ENCODE measurements at regions not wholly inside any gene's neighbourhood (a gene's known extent, or its start where the extent isn't known, plus 50 kb on each side); places are given as distances from the start of the nearest gene placed in this dataset.
"Not testable (repeated sequence)": the region's sequence is repeated elsewhere in the genome, so short reads cannot be mapped to it uniquely, and the experiment has no call there.

DNA sequence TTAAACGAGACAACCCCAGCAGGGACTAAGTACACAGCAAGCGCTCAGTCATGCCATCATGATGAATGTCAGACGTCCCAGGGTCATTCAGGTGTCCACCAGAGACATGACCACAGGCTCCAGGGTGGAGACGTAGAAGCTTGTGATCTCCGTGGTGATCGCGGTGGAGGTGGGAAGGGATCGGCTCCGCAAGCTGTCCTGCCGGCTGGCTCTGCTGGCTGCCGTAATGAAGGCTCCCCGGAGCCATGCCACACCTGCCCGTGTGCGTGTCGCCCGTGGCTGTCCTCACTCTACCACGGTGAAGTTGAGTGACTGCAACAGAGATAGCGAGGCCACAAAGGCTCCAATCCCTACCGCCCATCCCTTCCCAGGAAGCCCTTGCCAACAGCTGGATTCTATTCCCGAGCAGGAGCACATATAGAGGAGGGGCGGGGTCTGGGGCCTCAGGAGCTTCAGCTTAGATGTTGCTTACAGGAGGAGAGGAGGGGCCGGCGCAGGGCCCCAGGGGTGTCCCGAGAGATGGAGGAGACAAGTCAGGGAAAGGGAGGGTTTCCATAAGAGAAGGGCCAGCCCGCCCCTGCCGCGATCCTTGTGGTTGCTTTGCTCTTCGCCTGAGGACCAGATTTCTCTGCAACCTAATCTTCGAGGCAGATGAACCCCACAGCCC, 332.6 kb upstream of the SFSWAP start:
- DNase-seq (ENCODE audit: low spot score) = no peak

DNA sequence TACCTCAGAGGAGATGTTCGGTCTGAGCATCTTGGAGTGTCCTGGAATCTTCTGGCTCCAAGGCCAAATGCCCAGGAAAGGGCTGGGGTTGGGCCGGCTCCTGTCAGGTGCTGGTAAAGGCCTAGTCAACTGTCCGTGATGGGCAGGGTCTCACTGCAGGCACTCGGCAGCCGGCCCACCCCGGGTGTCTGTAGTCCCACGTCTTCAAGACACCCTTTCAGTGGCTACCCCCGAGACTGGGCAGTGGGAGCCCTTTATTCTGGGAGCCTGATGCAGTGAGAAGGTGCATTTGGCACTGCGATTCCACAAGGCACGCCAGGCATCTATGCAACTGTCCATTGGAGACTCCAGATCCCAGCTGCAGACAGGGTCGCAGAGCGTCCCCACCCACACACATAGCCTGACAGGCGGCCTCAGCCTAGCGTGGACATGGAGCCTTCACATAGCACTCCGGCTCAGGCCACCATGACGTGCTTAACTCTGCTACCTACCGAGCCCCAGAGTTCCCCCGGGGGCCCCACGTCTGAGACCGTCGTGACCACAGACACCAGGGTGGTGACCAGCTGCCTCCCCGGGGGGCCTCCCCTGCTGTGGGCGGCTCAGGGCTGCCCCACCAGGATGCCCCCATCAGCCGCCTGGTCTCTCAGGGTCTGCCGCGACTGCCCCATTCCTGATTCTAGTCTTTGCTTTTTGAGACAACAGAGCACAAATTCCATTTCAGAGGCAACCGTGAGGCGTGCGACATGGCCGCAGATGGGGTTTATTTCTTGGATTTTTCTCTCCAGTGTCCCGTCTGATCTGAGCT, 331.8 kb upstream of the SFSWAP start:
- DNase-seq (ENCODE audit: low spot score) = no peak

DNA sequence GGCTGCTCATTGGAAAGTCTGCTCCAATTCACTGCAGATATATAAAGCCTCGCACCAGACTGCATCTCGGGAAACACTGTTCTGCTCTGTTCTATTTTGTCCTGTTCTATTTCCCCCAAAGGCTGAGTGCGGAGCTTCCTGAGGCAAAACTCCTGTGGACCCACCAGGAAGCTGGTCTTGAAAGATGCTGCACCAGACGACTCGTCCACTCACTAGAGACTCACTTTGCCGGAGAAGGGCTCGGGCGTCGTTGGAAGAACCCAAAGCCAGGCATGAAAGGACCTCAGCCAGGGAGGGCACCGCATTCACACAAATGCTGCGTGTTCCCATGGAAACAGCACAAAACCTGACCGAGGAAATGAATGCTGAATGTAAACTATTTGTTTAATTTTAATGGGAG, 331.2 kb upstream of the SFSWAP start:
- DNase-seq (ENCODE audit: low spot score) = no peak

DNA sequence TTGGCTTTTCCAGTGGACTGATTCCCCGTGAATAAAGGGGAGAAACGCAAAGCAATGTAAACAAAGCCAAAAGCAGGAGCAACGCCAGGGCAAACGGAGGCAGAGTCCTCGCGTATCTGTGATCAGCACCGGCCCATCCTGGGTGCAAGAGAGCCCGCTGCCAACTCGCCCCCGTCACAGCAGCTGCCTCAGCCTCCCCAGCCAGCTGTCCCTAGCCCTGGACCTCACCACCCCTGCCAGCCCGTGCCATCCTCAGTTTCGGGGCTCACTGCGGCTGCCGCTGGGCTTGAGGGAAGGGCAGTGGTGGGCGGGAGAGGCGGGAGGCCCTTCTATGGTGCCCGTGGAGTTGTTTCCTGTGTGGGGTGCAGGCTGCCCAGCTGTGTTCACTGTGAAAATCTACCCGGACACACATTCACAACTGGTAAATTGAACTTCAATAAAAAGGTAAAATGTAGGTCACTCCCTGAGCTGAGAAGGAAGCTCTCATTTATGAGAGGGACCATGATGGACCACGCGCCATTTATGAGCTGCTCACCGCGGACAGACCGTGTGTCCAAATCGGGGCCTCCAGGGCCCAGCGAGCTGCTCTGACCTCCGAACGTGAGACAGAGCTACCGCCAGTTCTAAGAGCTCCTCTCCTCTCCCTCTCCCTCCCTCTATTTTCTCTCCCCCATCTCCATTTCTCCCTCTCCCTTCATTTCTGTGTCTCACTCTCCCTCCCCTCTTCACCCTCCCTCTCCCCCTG, 330.5 kb upstream of the SFSWAP start:
- no peak for DNase-seq (ENCODE audit: low spot score)

DNA sequence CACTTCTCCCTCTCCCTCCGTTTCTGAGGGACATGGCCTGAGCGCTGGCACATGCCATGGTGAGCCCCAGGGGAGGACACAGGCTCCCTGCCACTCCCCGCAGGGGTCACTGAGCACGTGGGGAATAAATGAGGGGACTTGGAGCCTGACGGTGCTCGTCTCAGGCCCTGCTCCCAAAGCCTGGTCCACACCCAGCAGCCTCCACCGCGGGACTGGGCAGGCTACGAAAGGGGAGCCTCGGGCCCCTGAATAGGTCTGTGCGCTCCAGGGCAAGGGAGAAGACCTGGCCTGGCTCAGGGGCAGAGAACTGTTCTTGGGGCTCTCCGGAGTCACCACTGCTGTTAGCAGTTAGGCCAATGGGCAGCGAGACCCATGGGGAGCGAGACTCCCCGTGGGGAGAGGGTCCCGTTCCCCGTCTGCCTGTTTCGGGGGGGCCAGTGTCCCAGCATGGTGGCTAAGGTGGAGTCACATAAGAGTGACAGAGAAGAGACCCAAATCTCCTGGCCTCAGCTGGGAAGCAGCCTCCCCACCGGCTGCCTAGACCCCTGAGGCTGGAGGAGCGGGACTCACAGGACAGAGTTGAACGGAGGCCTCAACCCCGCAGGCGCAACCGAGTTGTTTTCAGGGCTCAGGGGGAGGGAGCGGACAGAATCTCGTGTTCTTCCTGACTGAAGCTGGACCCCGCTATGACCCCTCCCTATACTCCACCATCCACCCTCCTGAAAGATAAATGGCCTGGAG, 329.8 kb upstream of the SFSWAP start:
- no peak for DNase-seq (ENCODE audit: low spot score)

DNA sequence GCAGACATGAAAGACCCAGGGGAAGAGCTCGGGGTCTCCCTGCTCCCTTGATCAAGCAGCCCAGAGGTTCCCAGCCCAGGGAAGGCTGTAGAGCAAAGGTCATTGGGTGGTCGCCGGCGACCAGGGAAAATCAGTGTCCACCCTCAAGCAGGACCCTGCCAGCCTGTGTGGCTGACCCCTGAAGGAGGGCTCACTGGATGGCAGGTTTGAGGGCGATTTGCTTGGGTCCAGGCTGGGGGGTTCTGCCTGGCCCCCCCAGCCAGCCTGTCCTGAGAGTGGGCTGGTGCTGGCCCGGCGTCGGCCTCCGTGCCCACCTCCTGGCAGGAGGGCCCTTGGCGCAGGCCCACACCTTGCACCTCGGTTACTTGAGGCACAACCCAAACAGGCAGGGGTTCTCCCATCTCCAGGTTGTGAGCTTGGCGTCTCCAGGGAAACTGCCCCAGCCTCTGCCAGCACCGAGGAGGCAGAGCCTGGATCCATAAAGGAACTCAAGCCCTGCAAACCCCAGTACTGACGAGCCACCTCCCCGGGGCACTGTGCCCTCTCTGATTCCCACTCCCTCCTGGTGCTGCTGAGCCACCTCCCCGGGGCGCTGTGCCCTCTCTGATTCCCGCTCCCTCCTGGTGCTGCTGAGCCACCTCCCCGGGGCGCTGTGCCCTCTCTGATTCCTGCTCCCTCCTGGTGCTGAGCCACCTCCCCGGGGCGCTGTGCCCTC, 329.0 kb upstream of the SFSWAP start:
- DNase-seq (ENCODE audit: low spot score) = no peak

DNA sequence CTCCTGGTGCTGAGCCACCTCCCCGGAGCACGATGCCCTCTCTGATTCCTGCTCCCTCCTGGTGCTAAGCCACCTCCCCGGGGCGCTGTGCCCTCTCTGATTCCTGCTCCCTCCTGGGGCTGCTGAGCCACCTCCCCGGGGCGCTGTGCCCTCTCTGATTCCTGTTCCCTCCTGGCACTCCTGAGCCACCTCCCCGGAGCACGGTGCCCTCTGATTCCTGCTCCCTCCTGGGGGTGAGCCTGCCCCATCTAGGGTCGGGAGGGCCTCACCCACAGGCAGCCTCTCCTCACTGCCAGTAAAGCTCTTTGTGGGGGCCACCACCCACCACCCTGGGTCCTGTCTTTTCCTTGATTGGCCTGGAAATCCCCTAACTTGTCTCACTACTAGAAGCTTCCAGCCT, 327.6 kb upstream of the SFSWAP start:
- no peak for DNase-seq (ENCODE audit: low spot score)

DNA sequence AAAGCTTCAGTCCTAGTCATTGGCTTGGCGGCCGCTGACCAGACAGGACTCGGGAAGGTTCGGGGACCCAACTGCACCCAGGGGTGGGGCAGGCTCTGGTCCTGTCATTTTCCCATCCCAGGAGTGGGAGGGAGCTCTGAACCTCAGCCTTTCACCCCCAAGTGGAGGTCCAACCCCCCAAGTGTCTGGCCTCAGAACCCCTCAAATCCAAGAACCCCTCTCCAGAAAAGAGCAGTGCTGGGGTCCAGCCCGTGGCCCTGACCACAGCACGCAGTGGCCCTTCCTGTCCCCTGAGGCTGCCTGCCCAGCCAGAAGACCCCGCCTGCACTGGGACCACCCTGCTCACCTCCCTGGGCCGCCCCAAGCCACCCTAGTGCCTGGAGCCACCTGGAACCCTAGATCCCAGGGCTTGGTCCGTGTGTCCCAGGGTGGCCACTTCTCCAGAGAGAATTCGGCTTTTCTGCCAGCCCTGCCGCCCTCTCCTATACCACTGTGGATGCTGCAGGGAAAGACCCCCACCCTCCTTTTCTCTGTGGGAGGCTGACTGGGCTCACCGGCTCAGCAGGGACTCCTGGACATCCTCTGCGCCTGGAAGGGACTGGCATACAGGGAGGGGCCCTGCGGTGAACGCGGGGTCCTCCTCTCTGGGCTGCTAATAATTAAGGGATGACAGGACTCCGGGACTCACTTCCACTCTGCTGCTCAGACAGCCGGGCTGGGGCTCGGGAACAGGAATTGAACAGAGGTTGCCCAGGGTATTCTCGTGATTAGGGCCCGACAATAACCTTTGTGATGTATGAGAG, 326.9 kb upstream of the SFSWAP start:
- no peak for DNase-seq (ENCODE audit: low spot score)

DNA sequence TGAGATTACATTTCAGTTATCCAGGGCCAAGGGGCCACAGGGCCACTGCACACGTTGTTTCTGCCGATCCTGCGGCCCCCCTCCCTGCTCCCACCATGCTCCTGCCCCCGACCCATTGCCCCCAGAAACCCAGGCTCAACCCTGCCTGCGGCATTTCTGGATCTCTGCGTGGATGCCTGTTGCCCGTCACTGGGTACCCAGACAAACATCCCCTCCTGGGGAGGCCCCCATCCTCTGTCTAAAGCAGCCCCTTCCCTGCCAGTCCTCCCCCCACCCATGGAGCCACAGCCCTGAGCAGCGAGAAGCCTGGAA, 326.4 kb upstream of the SFSWAP start:
- DNase-seq (ENCODE audit: low spot score) = no peak

DNA sequence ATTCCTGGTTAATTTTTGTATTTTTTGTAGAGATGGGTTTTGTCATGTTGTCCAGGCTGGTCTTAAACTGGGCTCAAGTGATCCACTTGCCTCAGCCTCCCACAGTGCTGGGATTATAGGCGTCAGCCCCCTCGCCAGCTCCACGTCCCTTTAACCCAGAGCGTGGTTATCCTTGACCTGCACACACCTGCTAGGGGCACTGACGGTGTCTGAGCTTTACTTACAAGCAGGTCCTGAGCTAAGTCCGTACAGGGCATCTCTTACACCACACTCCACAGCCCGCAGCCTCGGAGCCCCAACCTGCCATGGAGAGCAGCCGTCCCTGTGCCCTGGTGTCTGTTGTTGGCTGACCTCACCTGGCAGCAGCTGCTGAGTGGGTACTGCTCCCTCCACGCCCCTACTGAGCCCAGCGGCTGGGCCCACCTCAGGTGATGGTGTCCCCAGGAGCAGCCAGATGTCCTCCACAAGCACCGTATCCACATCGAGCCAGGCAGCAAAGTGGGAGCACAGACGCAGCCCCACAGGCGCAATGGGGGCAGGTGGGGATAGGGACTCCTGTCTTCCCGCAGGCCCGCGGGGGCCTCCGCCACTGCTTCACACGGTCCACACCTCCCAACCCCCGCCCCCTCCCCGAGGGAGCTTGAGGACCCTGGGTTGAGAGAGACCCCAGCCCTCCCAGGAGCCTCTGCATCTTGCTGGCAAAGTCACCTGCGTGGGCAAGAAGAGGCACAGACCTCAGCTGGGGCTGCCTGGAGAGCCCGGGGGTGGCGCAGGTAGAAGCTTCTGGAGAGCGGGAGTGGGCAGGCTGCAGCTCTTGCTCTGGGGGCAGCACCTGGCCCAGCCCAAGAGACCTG, 325.4 kb upstream of the SFSWAP start:
- no peak for DNase-seq (ENCODE audit: low spot score)

DNA sequence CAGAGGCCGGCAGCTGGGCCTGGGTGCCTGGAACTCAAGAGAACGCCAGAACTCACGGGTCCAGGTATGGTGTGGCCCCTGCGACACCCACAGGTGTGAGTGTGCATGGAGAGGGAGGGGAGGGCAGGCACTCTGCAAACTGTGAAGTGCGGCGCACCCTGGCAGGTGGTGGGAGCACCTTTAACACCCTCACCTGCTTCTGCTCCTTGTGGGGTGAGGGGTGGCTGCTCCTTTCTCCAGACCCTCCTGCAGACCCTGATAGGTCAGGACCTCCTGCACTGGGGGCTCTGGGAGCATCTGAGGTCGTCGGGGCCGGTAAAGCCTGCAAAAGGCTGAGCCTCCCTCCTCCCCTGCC, 324.7 kb upstream of the SFSWAP start:
- DNase-seq (ENCODE audit: low spot score) = no peak

DNA sequence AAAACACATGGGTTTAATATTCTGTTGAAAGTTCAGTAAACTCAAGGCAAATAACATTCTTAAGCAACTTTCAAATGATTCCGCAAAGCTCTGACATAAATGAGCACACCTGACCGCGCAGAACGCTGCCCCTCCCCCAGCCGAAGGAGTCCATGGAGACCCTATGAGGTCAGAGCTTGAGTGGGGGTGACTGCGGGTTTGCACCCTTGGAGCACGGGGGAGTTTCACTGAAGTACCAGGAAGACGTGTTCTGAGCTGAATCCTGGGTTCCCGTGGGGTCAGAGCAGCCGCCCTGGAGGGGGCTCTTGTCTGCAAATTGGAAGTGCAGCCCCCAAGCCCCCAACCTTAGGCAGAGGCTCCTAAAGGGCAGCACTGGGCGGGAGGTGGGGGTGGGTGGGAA, 324.1 kb upstream of the SFSWAP start:
- DNase-seq (ENCODE audit: low spot score) = no peak

DNA sequence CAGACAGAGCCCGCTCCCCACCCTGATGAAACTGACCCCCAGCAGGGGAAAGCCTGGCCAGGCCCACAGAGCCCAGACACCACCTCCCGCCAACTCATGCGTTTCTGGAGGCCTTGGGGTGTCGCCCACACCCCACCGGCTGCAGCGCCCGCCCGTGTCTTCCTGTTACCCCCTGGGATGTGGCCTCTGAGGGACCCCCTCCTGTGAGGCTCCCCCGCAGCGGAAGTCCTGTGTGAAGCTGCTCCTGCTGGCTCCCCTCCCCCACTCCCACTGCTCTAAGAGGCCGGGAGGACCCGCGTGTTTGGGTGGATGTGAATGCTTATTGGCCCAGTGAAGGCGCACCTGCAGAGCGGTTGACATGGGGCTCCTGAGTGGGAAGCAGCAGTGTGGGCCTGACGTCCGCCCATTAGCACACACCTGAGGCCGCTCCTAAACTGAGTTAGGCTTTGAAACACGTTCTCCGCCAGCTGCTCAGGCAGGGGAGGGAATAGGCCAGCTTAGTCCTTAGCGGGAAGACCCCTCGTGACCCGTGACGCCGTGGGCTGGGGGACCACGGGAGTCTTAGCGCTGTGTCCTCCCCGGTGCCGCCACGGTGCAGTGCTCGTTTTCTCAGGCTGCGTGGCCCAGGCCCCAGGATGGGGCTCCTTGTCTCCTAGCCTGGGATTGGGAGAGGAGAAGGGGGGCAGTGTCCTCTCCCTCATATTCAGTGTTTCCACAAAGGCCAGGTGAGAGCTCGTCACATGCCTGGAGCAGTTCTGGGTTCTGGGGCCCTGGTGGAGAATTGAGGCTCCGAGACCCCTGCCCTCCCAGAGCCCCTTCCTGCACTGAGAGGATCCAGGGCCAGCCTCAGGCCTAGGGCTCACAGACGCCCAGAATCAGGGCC, 323.4 kb upstream of the SFSWAP start:
- no peak for DNase-seq (ENCODE audit: low spot score)

DNA sequence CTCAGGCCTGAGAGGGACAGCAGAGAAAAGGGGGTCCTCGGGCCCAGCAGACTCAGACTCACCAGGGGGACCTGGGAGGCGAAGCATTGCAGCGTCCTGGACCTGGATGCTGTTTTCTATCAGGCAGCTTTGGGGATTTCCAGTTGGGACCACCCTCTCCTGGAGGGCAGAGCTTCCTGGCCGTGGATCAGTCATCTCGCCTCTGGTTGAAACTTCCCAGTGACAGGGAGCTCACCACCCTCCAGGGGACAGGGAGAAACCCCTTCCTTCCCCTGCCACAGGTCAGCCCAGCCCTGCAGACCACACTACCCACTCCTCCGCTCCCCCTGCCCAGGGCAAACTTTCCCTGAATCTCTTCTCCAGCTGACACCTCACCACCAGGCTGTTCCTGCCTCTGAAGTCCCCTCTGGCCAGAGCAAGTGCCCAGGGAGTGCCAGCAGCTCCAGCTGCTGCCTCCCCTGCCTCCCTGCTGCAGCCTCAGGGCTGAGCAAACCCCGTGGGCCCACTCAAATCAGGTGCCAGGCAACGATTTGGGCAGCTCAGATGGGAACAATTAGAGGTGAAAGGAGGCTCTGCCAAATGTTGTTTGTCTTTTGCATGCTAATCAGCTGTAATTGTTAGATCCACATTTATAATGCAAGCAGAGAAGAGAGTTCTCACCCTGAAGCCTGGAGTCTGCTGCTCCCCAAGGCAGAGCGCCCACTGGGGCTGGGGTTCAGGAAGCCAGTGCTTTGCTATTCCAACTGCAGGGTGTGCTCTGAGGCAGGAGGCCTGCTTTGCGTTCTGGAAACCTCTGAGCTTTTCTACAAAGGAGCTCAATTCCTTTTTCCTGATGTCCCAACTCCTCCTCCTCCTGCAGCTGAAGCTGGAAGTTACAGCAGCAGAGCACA, 322.5 kb upstream of the SFSWAP start:
- DNase-seq (ENCODE audit: low spot score) = not testable (repeated sequence)

DNA sequence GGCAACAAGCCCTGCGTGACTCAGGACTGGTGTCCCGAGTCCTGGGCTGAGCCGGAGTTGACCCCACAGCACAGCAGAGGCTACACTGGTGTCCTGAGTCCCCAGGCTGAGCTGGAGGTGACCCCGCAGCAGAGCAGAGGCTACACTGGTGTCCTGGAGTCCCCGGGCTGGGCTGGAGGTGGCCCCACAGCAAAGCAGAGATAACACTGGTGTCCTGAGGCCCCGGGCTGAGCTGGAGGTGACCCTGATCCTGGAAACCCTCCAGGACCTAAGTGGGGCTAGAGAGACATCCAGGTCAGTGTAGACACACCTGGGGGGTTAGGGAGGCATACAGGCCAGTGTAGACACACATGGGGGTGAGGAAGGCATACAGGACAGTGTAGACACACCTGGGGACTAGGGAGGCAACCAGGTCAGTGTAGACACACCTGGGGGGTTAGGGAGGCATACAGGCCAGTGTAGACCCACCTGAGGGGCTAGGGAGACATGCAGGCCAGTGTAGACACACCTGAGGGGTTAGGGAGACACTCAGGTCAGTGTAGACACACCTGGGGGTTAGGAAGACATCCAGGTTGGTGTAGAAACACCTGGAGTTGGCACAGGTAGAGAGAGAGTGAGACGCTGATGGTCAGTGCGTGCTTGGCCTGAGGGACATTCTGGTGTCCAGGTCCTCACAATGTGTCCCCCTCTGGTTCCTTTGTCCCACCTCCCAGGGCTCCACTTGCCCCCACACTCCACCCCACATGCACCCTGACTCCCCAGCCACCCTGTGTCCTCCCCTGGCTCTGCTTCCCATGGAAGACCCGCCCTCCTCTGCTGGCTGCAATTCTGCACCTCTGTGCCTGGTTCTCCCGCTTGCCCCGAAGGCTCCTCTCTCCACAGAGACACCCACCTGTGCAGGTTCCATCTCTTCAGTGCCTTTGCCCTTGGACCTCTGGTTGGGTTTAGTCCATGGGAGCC, 321.6 kb upstream of the SFSWAP start:
- DNase-seq (ENCODE audit: low spot score) = no peak

DNA sequence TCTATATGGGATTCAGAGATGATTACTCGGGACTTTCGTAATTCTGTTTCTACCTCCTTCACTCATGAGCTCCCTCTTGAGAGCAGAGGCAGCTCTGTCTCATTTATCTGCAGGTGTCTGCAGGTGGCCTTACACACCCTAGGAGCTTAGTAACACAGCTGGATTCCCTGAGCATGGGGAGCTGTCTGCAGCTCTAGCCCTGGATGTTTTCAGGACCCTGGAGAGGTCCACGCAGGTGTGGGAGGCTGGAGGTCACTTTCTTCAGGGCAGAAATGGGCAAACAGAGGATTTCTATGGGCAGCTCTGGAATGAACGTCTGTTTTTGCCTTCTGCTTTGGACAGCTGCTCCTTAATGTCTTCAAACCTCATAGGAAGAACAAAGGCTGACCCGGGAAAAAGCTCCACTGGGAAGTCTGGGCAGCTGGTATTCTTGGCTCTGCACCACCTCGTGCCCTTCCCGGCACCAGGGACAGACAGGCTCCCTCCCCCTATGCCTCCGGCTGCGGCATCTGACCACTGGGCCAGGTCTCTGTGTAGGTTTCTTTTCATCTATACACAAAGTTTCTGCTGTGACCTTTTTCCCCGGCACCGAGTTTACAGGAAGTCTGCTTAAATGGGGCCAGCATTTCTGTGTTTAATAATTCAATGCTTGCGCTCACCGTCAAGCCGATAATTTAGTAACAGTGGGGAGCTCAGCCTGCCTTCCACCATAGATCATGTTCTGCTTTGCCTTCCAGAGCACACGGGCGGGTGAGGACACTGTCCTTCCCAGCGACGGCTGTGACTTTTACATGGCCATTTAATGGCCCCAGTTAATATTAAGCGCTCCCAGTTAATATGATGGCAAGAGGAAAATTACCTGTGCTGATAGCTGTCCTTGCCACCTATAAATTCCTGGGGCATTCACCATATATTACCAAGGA, 320.2 kb upstream of the SFSWAP start:
- DNase-seq (ENCODE audit: low spot score) = peak; percentile 26
